ENCODE measurements at regions not wholly inside any gene's neighbourhood (a gene's known extent, or its start where the extent isn't known, plus 50 kb on each side); places are given as distances from the start of the nearest gene placed in this dataset.
"Not testable (repeated sequence)": the region's sequence is repeated elsewhere in the genome, so short reads cannot be mapped to it uniquely, and the experiment has no call there.

- peaks cover 17% of the 10 kb centered on the region for H3K27me3 Mint-ChIP-seq
- no peak overlapping the region for H3K4me3 Mint-ChIP-seq
Measured at GRCh38 chr5:72711351-72711750, 105.1 kb upstream of the TNPO1 start.

DNA sequence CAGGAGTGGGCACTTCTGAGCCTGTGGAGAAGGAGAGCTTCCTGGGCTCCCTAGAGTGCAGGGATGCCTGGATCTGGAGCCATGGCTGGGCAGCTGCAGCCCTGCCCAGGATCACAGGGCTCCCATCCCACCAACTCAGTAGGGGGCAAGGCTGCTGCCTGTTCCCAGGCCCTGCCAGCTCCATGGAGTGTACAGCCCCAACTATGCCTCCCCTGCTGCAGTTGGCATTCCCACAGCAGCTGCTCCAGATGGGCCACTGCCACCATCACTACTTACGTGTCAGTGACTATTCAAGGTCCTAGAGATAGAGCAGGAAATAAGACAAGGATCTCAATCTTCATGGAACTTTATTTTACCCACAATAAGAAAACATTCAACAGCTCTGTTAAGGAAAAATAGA, 107.1 kb upstream of the TNPO1 start:
- H3K36me3 Mint-ChIP-seq (ENCODE audit: low read depth), result no peaks in the 10 kb centered on the region
- CTCF ChIA-PET, result no interaction called here
- no peaks in the 10 kb centered on the region for H3K4me1 Mint-ChIP-seq
- H3K9me3 Mint-ChIP-seq (ENCODE audit: low read depth), result no peaks in the 10 kb centered on the region
- DNase-seq, result no peak
- no peak overlapping the region for H3K4me3 Mint-ChIP-seq
- no peak for ATAC-seq
- peaks cover 21% of the 10 kb centered on the region for H3K27me3 Mint-ChIP-seq
- no peak overlapping the region for H3K27ac Mint-ChIP-seq
- intact Hi-C loops (cut with DNase I, micrococcal nuclease), result no loop called here
- POLR2A ChIA-PET, result no interaction called here

More at GRCh38 chr5:72711351-72711750, 105.1 kb upstream of the TNPO1 start:
- DNase-seq (no peak), ATAC-seq (no peak)
- no peaks in the 10 kb centered on the region for H3K4me1 Mint-ChIP-seq
- H3K36me3 Mint-ChIP-seq (ENCODE audit: low read depth), result no peaks in the 10 kb centered on the region
- CTCF ChIA-PET, result interaction anchor here (0.9 to 1.1 kb wide), 2 partner anchors 32 to 107 kb away, joined by 3 read pairs; no protein-coding TSS in a partner anchor
- POLR2A ChIA-PET, result no interaction called here
- no peaks in the 10 kb centered on the region for H3K9me3 Mint-ChIP-seq (ENCODE audit: low read depth)
- H3K27ac Mint-ChIP-seq, result no peak overlapping the region
- intact Hi-C loops (cut with DNase I, micrococcal nuclease), result no loop called here

- CTCF ChIA-PET, result no interaction called here
- H3K27ac Mint-ChIP-seq, result no peak overlapping the region
- no peaks in the 10 kb centered on the region for H3K9me3 Mint-ChIP-seq (ENCODE audit: low read depth)
- intact Hi-C loops (cut with DNase I, micrococcal nuclease), result no loop called here
- DNase-seq (no peak), ATAC-seq (no peak)
- no peaks in the 10 kb centered on the region for H3K36me3 Mint-ChIP-seq (ENCODE audit: low read depth)
- no peaks in the 10 kb centered on the region for H3K4me1 Mint-ChIP-seq
- no peak overlapping the region for H3K4me3 Mint-ChIP-seq
- POLR2A ChIA-PET, result no interaction called here
- H3K27me3 Mint-ChIP-seq, result peaks cover 24% of the 10 kb centered on the region
Measured at GRCh38 chr5:72705178-72705577, 111.3 kb upstream of the TNPO1 start.

GRCh38 chr5:72703876-72704275, 112.6 kb upstream of the TNPO1 start:
- H3K9me3 Mint-ChIP-seq (ENCODE audit: low read depth), result no peaks in the 10 kb centered on the region
- intact Hi-C loops (cut with DNase I, micrococcal nuclease), result no loop called here
- no peaks in the 10 kb centered on the region for H3K36me3 Mint-ChIP-seq (ENCODE audit: low read depth)
- peaks cover 21% of the 10 kb centered on the region for H3K27me3 Mint-ChIP-seq
- H3K4me3 Mint-ChIP-seq, result no peak overlapping the region
- CTCF ChIA-PET, result no interaction called here
- no peak overlapping the region for H3K27ac Mint-ChIP-seq
- DNase-seq (no peak), ATAC-seq (no peak)
- POLR2A ChIA-PET, result no interaction called here
- no peaks in the 10 kb centered on the region for H3K4me1 Mint-ChIP-seq

GRCh38 chr5:72702881-72703434, 113.5 kb upstream of the TNPO1 start:
- Mint-ChIP-seq H3K9me3 (ENCODE audit: low read depth) (no peaks in the 10 kb centered on the region), H3K27me3 (peaks cover 24% of the 10 kb centered on the region), H3K4me1 (no peaks in the 10 kb centered on the region), H3K27ac (no peak overlapping the region), H3K36me3 (ENCODE audit: low read depth) (no peaks in the 10 kb centered on the region), H3K4me3 (no peak overlapping the region)
- intact Hi-C loops (cut with DNase I, micrococcal nuclease), result no loop called here
- peak; percentile 6 for DNase-seq
- ChIA-PET CTCF (no interaction called here), POLR2A (no interaction called here)
- ATAC-seq, result peak; percentile 61

GRCh38 chr5:72702105-72702504, 114.4 kb upstream of the TNPO1 start:
- peaks cover 23% of the 10 kb centered on the region for H3K27me3 Mint-ChIP-seq
- H3K9me3 Mint-ChIP-seq (ENCODE audit: low read depth); DNase-seq; POLR2A ChIA-PET; CTCF ChIA-PET; H3K4me3 Mint-ChIP-seq; intact Hi-C loops (cut with DNase I, micrococcal nuclease); ATAC-seq; H3K4me1 Mint-ChIP-seq; H3K27ac Mint-ChIP-seq; H3K36me3 Mint-ChIP-seq (ENCODE audit: low read depth): not testable (repeated sequence)

GRCh38 chr5:72698481-72698880, 118.0 kb upstream of the TNPO1 start:
- ChIA-PET CTCF (interaction anchor here (0.6 kb wide), 1 partner anchor 32 kb away, joined by 3 read pairs; no protein-coding TSS in a partner anchor), POLR2A (no interaction called here)

GRCh38 chr5:72697622-72698021, 118.8 kb upstream of the TNPO1 start:
- no peaks in the 10 kb centered on the region for H3K9me3 Mint-ChIP-seq (ENCODE audit: low read depth)
- no peak overlapping the region for H3K4me3 Mint-ChIP-seq
- H3K27me3 Mint-ChIP-seq, result peaks cover 23% of the 10 kb centered on the region
- intact Hi-C loops (cut with DNase I, micrococcal nuclease), result no loop called here
- no peaks in the 10 kb centered on the region for H3K36me3 Mint-ChIP-seq (ENCODE audit: low read depth)
- no peak overlapping the region for H3K27ac Mint-ChIP-seq
- ChIA-PET CTCF (no interaction called here), POLR2A (no interaction called here)
- ATAC-seq, result no peak
- DNase-seq, result no peak
- H3K4me1 Mint-ChIP-seq, result no peaks in the 10 kb centered on the region

More at GRCh38 chr5:72698481-72698880, 118.0 kb upstream of the TNPO1 start:
- Mint-ChIP-seq H3K27ac (no peak overlapping the region), H3K4me3 (no peak overlapping the region), H3K36me3 (ENCODE audit: low read depth) (no peaks in the 10 kb centered on the region), H3K4me1 (no peaks in the 10 kb centered on the region), H3K27me3 (peaks cover 22% of the 10 kb centered on the region), H3K9me3 (ENCODE audit: low read depth) (no peaks in the 10 kb centered on the region)
- DNase-seq (no peak), ATAC-seq (no peak)
- intact Hi-C loops (cut with DNase I, micrococcal nuclease), result no loop called here

GRCh38 chr5:72695659-72696058, 120.8 kb upstream of the TNPO1 start:
- H3K27me3 Mint-ChIP-seq, result peaks cover 32% of the 10 kb centered on the region
- no peak overlapping the region for H3K4me3 Mint-ChIP-seq
- H3K27ac Mint-ChIP-seq, result no peak overlapping the region
- H3K9me3 Mint-ChIP-seq (ENCODE audit: low read depth), result no peaks in the 10 kb centered on the region
- no peaks in the 10 kb centered on the region for H3K36me3 Mint-ChIP-seq (ENCODE audit: low read depth)
- ChIA-PET POLR2A (no interaction called here), CTCF (interaction anchor here (0.7 kb wide), 1 partner anchor 551 kb away, joined by 3 read pairs; no protein-coding TSS in a partner anchor)
- ATAC-seq (no peak), DNase-seq (no peak)
- intact Hi-C loops (cut with DNase I, micrococcal nuclease), result no loop called here
- H3K4me1 Mint-ChIP-seq, result no peaks in the 10 kb centered on the region

GRCh38 chr5:72694856-72695255, 121.6 kb upstream of the TNPO1 start:
- POLR2A ChIA-PET, result no interaction called here
- ATAC-seq (no peak), DNase-seq (no peak)
- H3K27me3 Mint-ChIP-seq, result peaks cover 35% of the 10 kb centered on the region
- H3K9me3 Mint-ChIP-seq (ENCODE audit: low read depth), result no peaks in the 10 kb centered on the region
- CTCF ChIA-PET, result no interaction called here
- intact Hi-C loops (cut with DNase I, micrococcal nuclease), result no loop called here
- H3K27ac Mint-ChIP-seq, result no peak overlapping the region
- H3K4me1 Mint-ChIP-seq, result no peaks in the 10 kb centered on the region
- no peak overlapping the region for H3K4me3 Mint-ChIP-seq
- no peaks in the 10 kb centered on the region for H3K36me3 Mint-ChIP-seq (ENCODE audit: low read depth)

DNA sequence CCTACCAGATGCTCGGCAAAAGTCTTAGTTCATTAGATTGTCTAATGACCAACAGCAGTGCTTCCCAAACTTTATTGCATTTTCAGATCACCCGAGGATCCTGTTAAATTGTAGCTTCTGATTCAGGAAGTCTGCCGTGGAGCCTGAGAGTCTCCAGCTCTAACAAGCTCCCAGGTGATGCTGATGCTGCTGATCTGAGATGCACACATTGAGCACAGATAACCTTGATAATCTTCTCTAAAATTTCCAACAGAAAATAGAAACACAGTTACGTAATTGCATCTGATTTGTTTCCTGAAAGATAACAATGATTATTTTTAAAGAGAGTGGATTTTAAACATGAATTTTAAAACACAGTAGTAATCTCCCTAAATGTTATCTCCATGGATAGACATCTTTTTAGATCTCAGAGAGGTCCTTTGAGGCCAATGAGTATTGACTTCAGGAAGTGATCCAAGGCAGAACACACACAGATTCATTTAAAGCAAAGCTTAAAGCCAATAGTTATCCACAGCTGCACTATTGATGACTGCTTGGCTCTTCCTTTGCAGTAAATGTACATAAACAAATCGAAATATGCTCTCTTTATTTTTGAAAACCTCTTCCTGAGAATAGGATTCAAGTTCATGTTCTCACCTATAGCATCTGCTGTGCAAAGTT, 122.8 kb upstream of the TNPO1 start:
- Mint-ChIP-seq H3K27ac (no peak overlapping the region), H3K4me3 (no peak overlapping the region), H3K9me3 (ENCODE audit: low read depth) (no peaks in the 10 kb centered on the region), H3K27me3 (peaks cover 35% of the 10 kb centered on the region), H3K4me1 (no peaks in the 10 kb centered on the region), H3K36me3 (ENCODE audit: low read depth) (no peaks in the 10 kb centered on the region)
- ChIA-PET CTCF (no interaction called here), POLR2A (no interaction called here)
- ATAC-seq (no peak), DNase-seq (no peak)
- intact Hi-C loops (cut with DNase I, micrococcal nuclease), result no loop called here

DNA sequence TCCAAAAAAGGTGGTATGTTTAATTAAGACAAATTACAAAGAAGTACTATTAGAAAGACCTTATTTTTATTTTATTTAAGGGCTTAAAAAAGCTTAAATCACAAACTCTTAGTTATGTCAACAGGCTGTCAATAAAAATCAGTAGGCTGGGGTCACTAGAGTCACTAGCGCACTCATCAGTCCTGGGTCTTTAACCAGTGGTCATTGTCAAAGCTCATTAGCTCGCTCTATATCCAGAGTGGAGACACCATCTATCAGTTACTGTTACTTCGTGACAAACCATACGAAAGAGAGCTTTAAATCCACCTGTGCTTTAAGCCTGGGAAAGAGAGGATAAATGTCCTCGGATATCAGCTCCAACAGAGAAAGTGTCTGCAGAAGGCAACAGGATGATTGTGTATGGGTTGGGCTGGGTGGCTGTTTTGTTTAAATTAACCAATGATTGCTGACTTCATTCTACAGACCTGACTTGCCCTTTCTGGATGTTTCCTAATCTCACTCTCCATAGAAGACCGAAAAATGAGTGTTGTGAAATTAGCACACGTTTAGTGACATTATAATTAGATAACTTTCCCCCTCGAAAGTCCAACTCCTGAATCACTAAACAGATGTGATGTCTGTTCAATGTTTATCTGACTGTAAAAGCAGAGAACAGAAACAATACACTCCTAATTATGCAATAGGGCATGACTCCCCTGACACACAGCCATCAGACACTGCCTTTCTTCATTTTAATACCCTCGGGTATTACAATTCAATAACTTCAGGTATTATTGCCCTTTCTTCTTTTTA, 123.6 kb upstream of the TNPO1 start:
- no peaks in the 10 kb centered on the region for H3K9me3 Mint-ChIP-seq (ENCODE audit: low read depth)
- H3K36me3 Mint-ChIP-seq (ENCODE audit: low read depth), result no peaks in the 10 kb centered on the region
- no peak for ATAC-seq
- H3K4me1 Mint-ChIP-seq, result no peaks in the 10 kb centered on the region
- H3K27me3 Mint-ChIP-seq, result peaks cover 34% of the 10 kb centered on the region
- CTCF ChIA-PET, result interaction anchor here (1.9 kb wide), 1 partner anchor 82 kb away, joined by 7 read pairs; no protein-coding TSS in a partner anchor
- intact Hi-C loops (cut with DNase I, micrococcal nuclease), result no loop called here
- no peak overlapping the region for H3K27ac Mint-ChIP-seq
- no peak overlapping the region for H3K4me3 Mint-ChIP-seq
- POLR2A ChIA-PET, result no interaction called here
- no peak for DNase-seq
